HL-60 (cell line): ENCODE measurements at regions not wholly inside any gene's neighbourhood (a gene's known extent, or its start where the extent isn't known, plus 50 kb on each side); places are given as distances from the start of the nearest gene placed in this dataset.

ENCODE experiments used
- CTCF ChIP-seq: IDR thresholded peaks from one replicate; pipeline ENCODE4 v1.5.1; 2011; ENCODE audit warnings: low read length, control low read depth, inconsistent platforms; ENCODE audit not compliant: insufficient read depth
- GABPA ChIP-seq: IDR thresholded peaks from 2 replicates; pipeline ENCODE4 v1.6.1; 2012; ENCODE audit warnings: low read depth
- POLR2AphosphoS5 ChIP-seq: IDR thresholded peaks from 2 replicates; pipeline ENCODE4 v1.6.1; 2012; ENCODE audit warnings: low read depth

DNA sequence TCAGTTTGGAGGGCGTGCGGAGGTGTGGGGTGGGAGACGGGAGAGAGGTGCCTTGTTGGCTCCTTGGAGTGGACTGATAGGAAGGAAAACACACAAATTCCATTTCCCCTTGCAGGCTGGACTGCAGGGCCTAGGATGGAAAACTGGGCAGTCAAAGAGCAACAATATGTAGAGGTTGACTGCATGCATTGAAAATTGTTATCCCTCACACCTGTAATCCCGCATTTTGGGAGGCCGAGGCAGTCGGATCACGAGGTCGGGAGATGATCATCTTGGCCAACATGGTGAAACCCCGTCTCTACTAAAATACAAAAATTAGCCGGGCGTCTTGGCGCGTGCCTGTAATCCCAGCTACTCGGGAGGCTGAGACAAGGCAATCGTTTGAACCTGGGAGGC is 128.2 kb downstream of the PPIAL4G start:
- TF ChIP-seq CTCF (no peak), POLR2AphosphoS5 (no peak), GABPA (no peak)
